GM18511 (cell line): ENCODE measurements at regions not wholly inside any gene's neighbourhood (a gene's known extent, or its start where the extent isn't known, plus 50 kb on each side); places are given as distances from the start of the nearest gene placed in this dataset.

ENCODE experiments used
- ATAC-seq: cut with Tn5 transposase; IDR thresholded peaks from one replicate; pipeline ENCODE4 v1.9.1; 2021; ENCODE audit warnings: mild to moderate bottlenecking, moderate library complexity; ENCODE audit not compliant: unreplicated experiment

DNA sequence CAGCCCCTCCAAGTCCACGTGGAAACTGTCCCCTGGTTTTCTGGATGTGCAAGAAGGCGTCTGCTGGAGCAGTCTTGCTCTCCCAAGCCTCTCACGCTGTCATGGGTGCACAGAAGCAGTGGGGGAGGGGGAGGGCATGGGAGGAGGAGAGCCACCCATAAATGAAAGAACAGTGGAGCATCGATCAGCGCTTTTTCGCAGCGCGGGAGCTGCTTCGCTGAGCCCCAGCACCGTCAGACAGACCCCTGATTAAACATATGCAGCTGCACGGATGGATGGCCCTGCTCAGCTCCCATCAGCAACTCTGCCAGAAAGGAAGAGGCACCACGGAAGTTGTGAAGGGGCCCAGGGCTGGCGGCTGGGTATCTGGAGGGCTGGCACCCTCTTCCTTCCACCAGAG, 264.9 kb downstream of the UQCRFS1 start:
- ATAC-seq, result no peak

DNA sequence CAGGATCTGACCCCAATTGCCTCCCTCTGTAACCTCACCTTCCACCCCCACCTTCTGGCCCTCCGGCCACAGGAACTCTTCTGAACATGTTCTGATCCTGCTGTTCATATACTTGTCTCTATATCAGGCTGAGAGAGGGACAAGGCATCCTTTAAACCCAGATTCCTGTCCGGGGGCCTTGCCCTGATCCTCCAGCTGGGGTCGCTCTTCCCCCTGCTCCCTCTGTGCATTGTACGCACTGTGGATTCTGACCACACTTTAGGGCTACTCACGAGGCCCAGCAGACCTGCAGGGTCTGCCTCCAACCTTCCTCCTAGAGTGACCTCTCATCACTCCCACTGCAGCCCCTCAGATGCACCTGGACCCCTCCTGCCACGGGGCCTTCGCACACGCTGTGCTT, 269.3 kb downstream of the UQCRFS1 start:
- ATAC-seq, result no peak

DNA sequence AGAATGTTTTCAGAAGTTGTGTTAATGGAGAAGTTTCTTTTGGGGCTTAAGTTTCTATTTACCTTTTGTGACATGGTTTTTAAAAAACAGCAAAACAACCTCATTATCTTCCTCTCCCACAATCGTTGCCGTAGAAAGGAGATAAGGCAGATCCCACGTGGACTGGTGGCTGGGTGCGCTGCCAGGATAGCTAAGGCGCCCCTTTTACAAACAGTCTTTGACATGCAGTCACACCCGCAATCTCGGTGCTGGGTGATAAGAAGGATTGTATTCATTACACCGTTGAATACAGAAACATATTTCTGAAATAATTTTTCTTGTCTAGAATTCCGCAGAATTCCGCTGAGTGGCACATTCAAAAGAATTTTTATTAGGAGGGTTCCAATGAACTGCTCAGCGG, 271.1 kb downstream of the UQCRFS1 start:
- ATAC-seq, result no peak

DNA sequence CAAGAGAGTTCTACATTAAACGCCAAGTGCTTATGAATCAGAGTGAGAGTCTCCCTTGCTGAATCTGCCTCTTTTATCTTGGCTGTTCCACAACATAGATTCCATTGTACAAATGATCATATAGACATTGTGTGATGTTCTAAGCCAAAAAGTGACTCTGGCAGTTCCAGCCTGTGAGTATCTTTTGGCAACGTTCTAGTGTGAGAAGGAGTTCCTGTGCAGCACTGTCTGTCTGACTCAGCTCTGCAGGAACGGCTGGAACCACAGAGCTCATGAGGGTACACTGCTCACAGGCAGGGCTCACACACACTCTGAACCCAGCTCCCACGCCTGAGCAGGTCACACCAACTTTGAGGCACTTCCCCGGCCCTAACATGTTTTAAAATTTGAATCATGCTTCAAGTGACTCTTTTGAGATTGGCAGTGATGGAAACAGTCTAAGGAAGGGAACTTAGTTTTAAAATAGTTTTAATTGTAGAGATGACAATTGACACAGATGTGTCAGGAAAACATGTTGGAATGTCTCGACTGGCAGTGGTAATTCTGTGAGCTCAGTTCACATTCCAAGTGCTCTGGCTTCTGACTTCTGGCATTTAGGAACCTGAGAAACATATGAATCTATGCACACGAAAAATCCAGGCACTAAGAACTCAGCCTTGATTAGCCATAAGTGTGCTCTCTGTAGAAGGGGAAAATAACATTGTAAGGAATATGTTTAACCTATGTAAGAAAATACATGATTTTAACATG, 272.0 kb downstream of the UQCRFS1 start:
- ATAC-seq, result no peak

DNA sequence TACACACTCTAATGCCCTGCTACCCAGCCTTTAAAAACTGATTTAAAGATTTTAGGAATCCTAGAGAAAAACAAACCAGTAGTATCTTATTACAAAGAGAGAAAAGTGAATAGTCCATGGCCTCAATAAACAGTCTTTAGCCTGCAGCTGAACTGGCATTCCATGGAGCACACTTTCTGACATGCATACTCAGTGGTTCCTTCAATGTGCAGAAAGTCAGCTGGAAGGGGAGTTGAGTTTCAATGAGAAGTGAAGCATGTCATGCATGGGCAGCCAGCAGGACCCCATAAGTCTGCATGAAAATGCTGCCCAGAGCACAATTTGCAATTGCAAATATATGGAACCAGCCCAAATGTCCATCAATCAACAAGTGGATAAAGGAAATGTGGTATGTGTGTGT, 273.7 kb downstream of the UQCRFS1 start:
- ATAC-seq, result no peak

DNA sequence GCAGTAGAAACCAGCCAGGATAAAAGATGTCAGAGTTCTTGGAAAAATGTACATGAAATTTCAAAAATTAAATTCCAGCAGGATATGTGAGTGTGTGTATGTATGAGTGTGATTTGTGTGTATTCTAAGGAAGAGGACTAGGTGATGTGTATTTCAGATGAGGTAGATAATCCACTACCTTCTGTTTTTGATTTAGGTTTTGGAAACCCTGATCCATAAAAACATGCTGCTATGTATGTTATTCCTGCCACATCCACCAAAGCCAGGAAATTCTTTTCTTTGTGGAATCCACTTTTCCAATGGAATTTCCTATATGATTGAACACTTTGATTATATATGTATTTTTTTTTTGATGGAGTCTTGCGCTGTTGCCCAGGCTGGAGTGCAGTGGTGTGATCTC, 276.9 kb downstream of the UQCRFS1 start:
- ATAC-seq, result no peak

DNA sequence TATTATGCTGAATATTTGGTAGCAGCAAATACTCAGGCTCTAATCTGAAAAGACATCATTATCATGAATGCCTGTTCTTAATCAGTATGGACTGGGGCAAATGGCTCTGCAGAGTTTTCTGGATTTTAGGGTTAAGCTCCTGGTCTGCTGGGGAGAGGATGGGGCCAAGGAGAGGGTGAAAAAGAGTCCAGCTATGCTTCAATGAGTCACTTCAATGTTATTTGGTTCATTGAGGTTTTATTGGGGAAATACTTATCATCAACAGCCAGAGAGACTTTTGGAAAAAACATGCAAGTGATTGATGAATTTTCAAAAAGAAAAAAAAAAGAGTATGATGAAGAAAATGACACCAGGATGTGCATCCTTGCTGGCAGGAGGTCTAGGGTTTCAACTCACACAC, 278.3 kb downstream of the UQCRFS1 start:
- ATAC-seq, result no peak

DNA sequence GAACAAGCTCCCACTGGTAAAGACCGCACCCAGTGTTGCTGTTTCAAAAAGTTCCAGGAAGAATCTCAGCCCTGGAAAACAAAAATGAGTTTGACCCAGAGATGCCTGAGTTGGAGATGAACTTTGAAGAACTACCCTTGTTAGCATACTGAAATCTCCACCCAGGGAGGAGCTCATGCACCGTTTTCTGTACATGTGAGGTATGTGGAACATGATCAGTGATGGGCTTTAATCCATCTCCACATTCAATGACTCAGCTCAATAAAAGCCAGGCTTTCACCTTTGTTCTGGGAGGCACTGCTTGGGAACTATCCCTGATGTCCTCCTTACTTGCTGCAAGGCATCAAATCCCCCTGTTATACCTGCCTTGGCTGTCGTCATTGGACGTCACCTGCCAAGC, 279.9 kb downstream of the UQCRFS1 start:
- no peak for ATAC-seq

DNA sequence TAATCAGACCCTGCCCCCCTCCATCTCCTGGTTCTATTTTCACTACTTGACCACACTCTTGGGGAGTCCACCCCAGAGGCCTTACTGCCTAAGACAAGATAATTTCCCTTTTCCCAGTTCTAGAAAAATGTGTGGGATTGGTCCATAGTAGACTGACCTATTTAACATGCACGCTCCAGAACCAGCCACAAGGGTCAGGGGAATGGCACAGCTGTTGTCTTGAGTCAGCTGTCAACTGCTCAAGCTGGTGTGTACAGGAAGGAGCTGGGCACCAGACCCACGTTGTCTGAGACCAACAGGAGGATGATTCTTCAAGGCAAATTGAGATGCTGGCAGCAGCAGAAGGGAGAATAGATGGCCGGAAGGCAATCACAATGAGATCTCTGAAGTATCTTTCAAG, 280.5 kb downstream of the UQCRFS1 start:
- ATAC-seq, result no peak

DNA sequence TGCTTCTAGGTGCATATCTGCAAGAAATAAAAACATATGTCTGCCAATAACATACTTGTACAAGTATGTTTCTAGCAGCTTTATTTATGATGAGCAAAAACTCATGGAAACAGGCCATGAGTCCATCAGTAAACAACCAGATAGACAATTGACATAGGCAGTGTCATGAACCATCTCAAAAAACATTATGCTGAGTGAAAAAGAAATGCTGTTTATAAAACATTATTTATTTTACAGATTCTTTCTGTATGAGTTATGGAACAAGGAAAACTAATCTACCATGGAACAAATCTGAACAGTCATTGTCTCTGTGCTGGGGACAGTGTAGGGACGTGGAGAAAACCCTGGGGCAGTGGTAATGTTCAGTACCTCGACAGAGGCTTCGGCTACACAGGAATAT, 283.9 kb downstream of the UQCRFS1 start:
- no peak for ATAC-seq

DNA sequence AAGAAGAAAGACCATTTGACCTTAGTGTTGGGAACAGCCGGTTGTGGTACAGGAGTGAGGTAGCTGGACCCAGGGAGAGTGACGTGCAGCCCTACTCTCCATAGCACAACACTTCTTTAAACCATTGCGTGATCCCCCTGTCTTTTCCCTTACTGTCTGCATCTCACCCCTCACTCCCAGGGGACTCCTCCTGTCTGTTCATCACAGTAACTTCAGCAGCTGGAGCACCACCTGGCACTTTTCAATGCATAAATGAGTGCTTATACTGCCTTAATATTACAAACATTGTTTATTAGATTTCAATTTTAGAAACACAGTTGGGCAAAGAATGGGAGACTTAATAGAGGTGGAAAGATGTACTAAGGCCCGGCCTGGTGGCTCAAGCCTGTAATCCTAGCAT, 285.5 kb downstream of the UQCRFS1 start:
- no peak for ATAC-seq

DNA sequence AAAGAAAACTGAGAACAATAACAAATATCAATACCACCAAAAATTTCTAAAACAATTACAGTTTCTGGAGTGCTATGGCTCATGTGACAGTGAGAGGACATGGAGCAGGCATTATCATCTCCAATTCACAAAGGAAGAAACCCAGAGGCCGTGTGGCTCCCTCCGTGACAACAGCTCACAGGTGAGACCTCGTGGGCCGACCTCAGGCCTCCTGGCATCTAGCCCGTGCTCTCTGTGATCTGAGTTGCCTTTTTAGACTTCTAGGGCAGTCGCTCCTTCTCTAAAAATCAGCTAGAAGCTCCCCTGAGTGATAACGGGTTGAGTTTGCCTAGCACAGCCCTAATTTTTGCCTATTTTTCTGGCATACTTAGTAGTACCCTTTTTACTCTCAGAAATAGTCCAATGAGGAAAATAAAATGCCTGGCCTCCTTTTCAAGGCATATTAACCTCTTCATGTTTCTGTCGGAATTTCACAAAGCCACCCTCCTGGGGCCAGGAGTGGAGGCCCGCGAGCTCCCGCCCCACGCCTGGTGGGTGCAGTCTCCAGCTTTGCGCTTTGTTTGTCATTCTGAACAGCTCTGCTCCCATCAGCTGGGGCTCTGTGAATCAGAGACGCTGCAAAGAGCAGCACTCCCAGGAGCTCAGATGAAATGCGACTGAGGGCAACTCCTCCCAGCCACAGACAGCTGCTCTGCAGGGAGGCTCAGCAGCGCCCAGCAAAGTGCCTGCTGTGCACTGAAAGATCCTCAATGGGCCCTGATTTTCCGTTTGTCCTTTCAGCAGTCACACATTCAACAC, 292.5 kb downstream of the UQCRFS1 start:
- ATAC-seq, result no peak

DNA sequence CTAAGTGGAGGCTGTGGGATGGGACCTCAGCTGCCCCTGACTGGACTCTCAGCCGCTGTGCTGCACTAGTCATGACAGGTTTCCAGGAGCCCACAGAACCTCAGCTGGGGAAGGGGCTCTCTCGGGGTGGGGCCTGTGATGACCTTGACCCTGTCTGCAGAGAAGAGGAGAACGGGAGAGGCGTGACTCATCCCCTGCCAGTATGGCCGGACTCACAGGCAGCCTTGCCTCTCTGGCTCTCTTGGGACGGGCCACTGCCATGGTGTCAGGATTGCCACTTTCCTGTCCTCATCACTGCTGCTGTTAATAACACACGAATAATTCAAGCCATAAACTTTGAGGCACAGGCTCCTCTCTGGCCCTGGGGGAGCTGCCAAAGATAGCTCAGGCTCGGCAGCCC, 295.3 kb downstream of the UQCRFS1 start:
- ATAC-seq, result no peak

DNA sequence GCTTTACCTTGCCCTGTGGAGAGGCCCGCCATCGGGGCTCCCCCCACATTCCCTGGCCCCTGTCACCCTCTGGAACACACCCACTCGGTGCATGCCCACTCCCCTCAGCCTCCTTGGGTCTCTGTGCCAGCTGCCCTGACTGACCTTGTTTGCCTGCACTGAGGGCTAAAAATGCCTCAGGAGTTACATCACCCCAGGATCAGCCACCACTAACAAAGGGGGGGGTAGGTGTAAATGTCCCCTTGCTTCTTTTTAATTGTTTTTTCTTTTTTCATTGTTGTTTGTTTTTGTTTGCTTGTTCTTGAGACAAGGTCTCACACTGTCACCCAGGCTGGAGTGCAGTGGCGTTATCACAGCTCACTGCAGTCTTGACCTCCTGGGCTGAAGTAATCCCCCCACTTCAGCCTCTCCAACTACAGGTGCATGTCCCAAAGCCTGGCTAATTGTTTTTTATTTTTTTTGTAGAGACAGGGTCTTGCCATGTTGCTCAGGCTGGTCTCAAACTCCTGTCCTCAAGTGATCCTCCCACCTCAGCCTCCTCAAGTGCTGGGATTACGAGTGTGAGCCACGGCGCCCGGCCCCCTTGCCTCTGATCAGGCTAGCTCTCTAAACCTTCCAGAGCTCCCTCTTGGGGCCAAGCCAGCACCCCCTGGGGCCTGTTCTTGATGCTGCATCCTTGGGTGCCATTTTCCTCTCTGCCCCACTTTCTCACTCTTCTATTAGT, 297.1 kb downstream of the UQCRFS1 start:
- ATAC-seq, result no peak

DNA sequence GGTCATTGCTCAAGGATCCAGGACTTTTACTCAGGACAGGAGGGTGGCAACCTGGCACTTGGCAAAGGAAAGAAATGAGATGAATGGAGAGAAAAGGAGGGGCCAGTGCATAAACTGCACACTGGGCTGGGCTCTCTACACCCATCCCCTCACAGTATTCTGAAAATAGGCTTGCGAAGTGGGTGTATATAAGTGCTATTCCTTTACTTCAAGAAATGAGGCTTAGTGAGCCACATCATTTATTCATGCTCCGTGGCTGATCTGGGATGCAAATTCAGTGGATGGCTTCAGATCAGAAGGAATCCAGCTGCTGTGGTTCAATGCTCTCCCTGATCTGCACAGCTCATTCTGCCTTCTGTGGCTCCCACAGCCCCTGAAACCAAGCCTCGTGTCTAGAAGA, 297.7 kb downstream of the UQCRFS1 start:
- ATAC-seq, result no peak

DNA sequence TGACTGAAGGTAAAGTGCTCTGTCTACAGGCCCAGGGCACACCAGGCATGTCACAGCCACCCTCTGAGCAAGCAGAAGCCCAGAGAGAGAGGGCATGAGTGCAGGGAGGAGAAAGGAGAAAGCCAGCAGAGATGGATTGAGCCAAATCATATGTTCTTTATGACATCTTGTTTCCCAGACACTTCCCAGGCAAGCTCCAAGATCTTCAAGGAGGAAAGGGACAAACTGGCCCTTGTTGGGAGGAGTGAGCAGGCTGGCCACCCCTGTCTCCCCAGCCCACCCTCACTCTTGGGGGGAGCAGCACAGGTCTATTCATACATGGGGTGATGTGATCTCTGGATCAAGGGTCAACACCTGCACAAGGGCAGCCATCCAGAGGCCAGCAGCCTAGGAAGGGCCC, 298.8 kb downstream of the UQCRFS1 start:
- ATAC-seq, result no peak

DNA sequence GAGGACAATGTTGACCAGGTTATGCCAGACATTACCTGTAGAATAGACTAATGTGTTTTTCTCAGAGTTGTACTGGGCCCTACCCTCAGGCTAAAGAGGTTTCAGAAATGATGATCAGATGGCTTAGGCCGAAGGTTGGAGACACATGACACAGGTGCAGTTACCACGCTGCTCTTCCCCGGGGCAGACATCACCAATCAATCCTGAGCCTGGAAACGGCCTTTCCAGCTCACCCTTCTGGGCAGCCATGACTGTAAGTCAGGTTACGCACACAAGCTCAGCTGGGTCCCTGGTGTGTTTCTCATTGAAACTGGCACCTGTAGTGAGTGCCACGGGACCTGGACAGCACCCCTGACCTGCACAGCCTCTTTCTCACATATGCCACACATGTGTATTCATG, 299.3 kb downstream of the UQCRFS1 start:
- no peak for ATAC-seq

DNA sequence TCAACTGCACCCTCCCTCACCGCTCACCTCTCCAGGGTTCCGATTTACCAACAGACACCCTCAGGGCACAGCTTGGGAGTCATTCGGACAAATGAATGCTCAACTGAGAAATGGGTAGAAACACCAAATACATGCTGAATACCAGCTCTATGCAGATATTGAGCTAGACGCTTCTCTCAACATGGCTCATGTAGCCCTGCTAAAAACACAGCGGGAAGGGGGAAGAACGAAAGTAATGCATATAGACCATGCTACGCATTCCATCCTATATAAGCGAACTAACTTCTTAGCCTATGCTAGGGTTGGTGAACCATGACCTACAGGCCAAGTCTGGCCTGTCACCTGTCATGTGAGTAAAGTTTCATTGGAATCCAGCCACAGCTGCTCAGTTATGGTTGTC, 304.0 kb downstream of the UQCRFS1 start:
- ATAC-seq, result no peak

DNA sequence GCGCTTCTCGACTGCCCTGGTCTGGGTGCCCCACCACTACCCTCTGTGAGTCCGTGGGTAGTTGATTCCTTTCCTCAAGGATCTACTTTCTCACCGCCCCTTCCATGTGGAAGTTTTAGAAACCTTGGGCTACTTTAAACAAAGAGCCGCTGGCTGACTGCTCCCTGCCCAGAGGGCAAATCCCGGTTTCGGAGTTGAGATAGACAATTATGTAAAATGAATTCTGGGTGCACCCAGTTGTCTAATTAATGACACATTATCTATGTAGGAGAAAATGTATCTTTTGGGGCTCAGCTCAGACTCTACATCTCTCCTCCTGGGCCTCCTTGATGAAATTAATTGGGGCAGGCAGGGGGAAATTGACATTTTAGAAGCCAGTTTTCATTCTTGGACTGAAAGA, 305.4 kb downstream of the UQCRFS1 start:
- no peak for ATAC-seq

DNA sequence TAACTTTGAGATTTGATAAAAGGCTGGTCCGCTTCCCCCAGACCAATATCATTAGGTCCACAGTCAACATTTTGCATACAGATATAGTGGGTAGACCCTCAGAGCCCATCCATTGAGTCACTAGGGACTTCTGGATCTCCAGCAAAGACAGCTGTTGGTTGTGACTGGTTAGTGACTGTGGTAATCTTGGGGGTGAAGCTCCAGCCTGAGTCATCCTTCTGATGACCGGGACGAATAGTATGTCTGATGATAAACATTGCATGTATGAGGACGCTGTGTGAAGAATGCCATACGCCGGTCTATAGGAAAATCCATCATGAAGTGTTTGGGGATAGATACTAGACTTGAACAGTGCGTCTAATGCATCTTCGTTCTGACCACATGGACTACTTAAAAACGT, 307.0 kb downstream of the UQCRFS1 start:
- no peak for ATAC-seq

DNA sequence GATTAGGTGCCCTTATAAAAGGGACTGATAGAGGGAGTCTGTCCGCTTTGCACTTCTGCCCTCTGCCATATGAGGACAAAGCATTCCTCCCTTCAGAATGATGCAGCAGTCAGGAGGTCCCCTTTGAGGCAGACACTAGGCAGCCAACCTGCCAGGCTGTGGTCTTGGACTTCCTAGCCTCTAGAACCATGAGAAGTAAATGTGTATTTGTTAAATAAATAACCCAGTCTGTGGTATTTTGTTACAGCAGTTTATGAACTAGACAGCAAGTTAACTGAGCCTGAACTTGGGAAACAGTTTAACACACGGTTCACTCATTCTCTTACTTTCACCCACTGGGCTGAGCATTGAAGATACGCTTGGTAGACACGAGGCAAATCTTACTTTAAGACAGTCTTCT, 313.2 kb downstream of the UQCRFS1 start:
- no peak for ATAC-seq

DNA sequence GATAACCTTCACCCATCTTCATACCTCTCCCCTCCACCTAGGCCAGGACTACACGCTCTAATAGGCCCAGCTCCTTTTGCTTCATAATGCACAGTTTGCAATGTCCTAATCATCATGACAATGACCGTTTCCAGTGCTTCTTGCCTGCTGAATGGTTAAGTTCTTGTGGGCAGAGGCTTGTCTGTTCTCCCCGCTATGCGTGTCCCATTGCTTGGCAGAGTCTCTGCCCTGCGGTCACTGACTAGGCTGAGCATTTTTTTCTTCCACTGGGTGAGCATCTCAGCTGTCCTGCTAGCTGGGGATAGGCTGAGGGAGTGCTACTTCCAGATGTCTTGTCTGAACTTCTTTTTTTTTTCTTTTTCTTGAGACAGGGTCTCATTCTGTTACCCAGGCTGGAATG, 314.7 kb downstream of the UQCRFS1 start:
- no peak for ATAC-seq
